Activated CD4-positive, alpha-beta T cell treated with anti-CD3 and anti-CD28 coated beads, Interleukin-2, Interleukin-4, amounts not matched to agents 100 ng/mL and 50 ng/mL, durations not matched to agents 16 hours and 8 hours (primary cell): ENCODE measurements at regions not wholly inside any gene's neighbourhood (a gene's known extent, or its start where the extent isn't known, plus 50 kb on each side); places are given as distances from the start of the nearest gene placed in this dataset.
A peak's percentile ranks its signal among the peaks of the same experiment; 100 is the strongest.
"Not testable (repeated sequence)": the region's sequence is repeated elsewhere in the genome, so short reads cannot be mapped to it uniquely, and the experiment has no call there.

Experiments
- DNase-seq: peaks from one replicate; pipeline ENCODE4 v3.0.0-alpha.2; 2020; ENCODE audit warnings: low spot score

DNA sequence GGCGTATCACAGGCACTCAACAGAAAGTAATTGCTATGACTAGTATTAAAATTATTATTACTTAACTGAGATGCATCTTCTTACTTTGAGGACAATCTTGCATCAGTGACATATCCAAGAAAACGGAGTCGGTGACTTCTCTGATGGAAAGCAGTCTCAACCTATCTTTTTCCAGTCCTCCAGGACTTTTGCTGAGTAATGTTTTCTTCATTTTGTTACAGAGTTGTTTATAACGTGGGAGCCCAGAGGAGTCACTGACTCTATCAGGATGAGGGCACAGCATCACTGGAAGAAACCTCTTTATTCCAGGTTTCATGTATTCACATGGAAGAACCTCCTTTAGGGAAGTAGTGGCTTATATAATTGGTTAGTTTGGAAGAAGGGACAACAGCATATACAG, 51.5 kb upstream of the MELK start:
- no peak for DNase-seq

DNA sequence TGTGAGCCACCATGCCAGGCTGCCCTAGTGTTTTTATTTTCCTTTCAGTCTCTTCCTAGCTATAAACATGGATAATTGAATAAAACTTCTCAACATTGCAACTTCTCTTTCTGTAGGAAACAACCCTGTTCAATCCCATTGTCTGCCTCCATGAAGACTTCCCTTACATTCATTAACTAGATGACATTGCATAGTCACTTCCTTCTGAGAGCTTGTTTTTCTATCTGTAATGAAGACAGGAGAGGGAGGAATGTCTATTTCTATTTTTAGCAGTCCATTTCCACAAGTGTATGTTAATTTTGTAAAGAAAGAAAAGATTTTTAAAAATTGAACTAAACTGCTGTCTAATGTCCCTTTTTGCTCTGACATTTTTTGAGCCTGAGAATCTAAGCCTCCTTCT, 55.6 kb upstream of the MELK start:
- no peak for DNase-seq

DNA sequence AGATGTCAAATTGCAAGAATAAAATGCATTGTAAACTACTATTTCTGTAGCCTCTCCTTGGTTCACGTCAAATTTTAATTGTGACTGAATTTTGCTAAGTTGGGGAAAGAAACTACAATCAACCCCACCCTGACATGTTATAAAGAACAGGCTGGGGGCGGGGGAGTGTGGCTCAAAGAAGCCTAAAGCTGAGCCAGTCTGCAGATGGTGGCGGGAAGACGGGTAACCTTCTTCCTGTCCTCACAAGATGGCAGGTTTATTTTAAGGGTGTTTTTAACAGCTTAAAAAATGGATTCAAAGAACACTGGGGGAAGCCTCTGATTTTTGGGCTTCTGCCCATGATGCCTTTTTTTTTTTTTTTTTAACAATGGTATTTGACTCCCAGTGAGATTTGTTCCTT, 68.5 kb upstream of the MELK start:
- no peak for DNase-seq

DNA sequence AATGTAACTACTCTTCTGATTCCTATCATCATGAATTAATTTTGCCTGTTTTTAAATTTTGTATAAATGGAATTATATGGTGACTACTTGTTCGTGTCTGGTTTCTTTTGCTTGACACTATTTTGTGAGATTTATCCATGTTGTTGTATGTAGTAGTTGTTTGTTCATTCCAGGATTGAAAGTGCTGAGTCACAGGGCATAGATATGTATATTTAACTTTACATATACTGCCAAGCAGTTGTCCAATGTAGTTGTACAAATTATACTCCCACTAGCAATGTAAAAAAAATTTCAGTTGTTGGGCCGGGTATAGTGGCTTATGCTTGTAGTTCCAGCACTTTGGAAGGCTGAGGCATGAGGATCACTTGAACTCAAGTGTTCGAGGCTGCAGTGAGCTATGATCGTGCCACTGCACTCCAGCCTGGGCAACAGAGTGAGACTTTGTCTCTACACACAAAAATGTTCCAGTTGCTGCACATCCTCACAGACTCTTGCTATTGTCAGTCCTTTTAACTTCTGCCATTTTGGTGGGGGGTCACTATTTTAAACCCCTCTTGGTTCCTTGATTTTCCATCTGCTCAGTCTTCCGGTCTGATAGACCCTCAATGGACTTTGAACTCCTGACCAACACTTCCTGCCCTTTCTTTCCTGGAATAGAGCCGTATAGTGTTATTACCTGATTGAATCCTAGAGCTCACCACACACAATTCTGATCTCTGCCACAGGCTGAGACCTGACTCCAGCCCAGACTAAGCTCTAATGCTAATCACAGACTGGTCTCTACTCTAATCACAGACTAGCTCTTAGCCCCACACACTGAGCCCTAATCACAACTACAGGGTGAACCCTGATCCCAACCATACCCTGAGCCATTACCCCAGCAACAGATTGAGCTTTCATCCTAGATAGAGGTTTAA, 69.3 kb upstream of the MELK start:
- peak; percentile 10 for DNase-seq

DNA sequence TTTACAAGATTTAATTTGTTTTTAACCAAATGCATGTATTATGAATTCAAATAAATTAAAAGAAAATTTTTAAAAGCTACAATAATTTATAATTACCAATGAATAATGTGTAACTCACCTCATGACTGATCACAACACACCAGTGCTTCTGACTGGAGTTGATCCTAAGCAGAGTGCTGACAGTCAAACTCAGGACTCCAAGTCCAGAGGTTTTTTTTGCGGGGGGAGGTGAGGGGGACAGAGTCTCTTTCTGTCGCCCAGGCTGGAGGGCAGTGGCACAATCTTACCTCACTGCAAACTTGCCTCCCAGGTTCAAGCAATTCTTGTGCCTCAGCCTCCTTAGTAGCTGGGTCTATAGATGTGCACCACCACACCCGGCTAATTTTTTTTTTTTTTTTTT, 71.0 kb upstream of the MELK start:
- DNase-seq: no peak

DNA sequence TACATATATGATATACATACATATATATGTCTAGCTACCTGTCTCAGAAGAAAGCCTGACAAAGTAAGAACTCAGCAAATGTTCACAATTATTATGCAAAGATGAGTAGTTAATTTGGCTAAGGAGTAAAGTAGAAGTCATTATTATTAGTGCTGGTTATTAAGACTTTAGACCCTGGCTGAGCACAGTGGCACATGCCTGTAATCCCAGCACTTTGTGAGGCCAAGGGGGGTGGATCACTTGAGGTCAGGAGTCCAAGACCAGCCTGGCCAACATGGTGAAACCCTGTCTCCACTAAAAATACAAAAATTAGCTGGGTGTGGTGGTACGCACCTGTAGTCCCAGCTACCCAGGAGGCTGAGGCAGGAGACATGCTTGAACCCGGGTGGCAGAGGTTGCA, 71.8 kb upstream of the MELK start:
- DNase-seq: not testable (repeated sequence)

DNA sequence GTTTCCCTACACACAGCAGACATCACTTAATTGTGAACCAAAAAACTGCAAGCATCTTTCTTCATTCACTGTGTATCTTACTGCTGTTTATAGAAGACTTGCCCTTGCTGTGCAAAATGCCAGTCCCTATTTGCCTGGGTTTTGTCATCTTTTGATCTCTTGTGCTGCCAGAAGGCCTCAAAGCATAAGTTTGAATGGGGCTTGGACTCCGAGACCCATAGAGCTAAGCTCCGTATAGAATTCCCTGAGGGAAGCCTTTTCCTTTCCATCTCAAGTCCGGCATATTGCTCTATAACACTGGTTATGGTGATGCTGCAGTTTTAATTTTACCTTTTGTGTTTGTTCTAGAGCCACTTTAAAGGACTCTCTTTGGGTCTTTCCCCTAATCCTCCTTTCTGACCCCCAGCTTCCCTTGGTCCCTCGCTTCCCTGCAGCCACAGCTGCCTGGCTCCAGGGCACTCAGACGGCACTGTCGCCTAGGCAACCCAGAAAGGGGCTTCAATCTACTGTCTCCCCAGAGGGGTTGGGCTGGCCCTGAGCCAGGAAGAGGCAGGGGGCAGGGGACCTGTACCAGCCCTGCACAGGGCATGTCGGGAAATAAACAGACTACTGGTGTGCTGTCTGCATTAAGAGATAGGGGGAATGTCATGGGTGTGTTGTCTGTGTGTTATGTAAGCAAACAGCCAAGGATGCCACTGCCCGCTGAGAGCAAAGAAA, 73.4 kb upstream of the MELK start:
- no peak for DNase-seq

DNA sequence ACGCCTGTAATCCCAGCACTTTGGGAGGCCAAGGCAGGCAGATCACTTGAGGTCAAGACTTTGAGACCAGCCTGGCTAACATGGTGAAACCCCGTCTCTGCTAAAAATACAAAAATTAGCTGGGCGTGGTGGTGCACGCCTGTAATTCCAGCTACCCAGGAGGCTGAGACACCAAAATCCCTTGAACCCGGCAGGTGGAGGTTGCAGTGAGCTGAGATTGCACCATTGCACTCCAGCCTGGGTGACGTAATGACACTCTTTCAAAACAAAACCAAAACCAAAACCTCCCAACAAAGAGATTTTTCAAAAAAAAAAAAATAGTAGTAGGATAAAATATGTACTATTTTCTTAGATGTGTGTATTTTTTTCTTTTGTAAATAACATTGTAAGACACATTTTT, 79.1 kb upstream of the MELK start:
- peak; percentile 54 for DNase-seq

DNA sequence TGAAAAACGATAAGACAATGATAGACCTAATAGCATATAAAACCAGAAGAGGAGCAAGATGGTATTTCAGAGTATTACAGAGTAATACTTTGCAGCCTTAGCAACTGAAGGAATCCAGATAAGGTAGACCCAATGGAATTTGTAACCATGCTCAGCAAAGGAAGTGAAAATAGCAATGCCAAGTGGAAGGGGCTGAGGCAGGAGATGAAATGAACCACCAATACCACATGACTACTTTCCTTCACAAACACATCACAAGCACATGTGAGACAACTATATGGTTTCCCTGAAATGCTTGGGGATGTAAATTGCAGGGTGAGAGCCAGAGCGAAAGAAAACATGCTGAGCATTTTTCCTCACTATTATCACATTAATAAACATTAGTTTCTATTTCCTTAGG, 79.8 kb upstream of the MELK start:
- DNase-seq: peak; percentile 22

DNA sequence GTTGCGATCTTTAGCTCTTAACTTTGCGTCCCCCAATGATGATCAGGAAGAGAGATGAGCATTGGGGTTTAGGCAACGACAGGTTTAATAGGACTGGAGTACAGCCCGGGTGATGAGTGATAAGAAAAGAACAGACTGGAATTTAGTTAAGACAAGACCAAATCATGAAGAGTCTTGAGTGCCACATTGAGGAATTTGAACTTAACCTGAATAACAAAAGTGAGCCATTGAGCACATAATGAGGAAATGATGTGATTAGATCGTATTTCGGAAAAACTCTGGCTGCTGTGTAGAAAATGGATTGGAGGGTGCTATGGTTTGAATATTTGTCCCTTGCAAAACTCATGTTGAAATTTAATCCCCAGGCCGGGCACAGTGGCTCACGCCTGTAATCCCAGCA, 83.2 kb upstream of the MELK start:
- no peak for DNase-seq

DNA sequence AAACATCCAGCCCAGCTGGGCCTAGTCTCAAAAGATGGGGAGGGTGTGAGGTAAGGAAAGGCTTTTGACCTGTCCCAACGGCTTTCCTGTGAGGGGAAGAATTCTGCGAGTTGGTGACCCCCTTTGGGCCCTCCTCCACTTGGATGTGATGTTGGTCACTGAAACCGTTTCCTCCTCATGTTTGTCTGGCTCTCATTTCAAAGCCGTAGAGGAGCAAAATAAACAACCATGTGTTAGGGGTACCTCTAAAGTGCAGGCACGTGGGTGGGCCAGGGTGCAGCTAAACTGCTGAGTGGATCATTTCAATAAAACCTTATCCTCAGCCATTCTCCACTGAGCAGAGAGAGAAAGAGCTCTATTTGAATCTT, 84.3 kb upstream of the MELK start:
- DNase-seq: no peak

DNA sequence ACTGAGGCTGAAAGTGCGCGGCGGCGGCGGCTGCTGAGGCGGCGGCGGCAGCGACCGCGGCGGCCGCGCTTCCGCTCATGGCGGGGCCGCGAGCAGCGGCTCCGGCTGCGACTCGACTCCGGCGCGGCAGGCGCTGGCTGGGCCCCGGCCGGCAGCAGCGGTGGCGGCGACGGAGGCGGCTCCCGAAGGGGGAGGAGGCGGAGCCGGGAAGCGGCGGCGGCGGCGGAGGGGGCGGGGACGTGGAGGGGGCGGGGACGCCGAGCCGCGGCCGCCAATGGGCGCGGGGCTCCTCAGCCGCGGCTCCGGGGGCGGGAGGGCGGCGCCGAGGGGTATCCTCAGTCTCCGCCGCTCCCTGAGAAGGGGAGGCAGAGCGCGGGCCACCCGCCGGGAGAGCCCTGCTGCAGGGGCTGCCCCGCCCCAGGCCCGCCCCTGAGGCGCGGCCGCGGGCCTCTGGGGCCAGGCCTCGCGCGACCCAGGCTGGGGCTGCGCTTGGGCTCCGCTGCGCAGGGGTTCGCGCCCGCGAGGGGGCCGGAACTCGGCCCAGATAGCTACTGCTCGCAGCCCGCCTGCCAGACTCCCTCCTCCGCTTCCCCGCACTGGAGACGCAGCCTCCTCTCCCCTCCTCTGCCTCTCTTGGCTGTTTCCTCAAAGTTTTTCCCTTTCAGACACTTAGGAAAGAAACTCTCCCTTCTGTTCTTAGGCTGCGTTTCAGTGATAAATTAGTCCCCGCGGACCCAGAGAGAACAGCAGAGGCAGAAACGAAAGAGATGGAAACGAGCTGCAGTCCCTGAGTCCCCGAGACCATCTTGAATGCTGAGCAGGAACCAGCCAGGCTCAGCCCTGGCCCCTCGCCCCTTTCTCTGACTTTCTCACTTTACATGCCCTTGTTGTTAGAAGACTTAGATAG, 85.0 kb upstream of the MELK start:
- peak; percentile 89 for DNase-seq

DNA sequence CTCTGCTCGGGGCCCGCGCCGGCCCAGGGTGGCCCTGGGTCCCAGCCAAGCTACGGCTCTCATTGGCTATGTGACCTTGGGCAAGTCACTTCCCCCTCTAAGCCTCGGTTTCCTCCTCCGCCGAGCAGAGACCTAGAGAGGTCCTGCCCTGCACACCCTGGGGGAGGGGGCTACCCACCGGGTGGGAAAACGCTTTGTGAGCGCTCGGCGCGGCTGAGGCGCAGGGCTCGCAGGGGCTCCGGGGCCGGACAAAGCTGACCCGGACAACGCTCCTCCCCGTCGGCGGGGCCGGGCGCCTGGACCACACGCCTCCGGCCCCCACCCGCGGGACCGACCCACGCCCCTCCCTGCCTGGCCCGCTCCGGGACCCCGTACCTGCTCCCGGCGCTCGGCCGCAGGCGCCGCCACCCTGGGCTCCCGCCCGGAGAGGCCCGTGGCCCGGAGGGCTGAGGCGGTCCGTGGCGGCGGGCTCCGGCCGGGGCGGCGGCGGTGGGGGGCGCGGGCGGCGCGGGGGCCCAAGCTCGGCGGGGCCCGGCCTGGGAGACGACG, 85.7 kb upstream of the MELK start:
- DNase-seq: peak; percentile 72

DNA sequence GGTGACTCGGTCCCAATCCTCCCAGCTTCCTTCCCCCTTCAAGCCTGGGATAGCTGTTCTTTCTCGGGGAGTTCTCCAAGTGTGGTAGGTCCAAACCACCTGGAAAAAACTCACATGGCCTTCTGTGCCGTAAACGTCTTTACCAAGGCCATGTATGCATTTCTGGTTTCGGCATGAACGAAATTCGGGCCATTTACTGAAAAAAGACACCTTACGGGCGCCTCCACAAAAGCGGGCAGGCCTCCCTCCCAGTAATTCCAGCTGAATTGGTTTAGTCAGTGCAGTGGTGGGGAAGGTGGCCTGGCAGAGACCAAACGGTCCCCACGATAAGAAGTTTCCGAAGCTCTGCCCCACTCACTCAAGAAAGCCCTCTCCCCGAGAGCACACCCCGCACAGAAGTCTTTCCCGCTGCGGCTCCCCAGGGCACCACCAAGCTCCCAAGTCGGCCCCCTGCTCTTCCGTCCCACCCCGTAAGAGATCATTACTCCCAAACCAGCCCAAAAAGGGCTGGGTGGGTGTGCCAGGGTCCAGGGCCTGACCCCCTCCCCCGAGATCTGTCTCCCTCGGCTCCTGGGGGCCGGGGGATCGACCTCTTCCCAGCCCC, 86.3 kb upstream of the MELK start:
- peak; percentile 11 for DNase-seq

DNA sequence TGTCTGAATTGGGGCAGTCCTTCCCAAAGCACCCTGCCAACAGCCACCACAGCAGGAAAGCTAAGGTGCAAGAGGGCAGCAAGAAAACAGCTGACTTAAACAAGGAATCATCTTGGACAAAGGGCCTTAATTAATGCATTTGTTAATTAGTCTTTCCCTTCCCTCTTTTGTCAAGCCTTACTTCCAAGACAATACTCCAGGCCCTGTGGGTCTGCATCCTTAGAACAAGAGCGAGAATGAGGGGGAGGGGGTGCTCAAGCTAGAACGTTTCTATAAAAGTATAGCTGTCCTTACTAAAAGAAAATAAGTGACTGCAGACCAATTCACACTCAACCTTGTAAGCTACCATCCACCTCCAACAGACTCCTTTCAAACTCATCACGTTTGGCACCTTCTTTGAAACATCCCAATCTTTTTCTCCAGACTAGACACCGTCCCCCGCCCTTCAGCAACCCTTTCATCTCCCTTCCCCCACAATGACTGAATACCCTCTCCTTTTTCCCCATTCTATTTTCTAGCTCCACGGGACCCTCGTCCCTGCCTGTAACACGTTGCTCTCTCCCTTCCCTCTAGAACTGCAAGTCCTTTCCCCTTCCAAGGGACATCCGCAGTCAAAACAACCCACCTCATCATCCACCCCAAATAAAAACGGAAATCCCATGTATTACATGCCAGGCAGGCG, 85.7 kb upstream of the RNF38 start:
- DNase-seq: no peak

DNA sequence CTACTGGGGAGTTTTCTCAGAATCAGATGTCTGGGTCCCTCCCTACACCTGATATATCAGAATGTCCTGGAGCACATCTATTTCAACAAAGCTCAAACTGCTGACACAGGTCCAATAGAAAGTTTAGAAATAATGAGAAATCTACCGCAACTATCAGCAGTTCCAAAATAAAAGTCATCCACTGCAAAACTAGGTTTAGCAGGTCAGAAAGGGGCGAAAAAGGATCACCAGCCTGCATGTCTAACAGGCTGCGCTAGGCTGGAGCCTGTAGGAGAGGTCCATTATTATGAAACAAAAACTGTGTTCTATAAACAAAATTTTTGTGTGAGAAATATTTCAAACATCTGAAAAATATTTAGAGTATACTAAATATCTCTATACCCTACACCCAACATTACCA, 84.1 kb upstream of the RNF38 start:
- DNase-seq: no peak

DNA sequence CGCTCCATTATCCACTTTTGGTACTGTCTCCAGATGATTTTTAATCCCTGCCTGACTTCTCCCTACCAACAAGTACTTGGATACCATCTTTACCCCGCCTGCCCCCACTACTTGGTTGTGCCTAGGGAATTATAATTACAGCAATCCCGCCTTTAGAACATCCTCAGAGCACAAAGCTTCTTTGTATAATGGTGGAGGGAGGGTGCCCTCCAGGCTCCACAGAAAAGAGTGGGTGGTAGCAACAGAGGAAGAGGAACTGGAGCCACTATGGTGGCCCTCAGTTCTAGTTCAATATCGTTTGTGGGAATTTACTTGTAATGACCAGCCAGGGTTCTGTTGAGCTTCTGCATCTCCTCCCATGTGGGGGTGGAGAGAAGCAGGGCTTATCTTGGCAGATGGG, 79.0 kb upstream of the RNF38 start:
- no peak for DNase-seq

DNA sequence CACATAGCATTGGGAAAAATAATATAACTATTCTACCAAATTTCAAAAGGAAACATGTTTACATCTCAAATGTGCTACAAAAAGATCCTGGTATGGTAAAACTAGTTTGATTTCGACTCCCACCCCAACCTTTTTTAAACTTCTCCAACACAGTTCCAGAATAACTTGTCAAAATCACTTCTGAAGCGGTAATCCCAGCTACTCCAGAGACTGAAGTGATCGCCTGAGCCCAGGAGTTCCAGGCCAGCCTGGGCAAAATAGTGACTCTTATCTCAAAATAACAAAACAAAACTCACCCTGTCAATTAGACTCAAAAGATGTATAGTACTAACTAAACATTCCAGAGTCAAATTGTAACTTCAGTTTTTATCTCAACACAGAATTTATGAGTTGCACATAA, 71.3 kb upstream of the RNF38 start:
- no peak for DNase-seq

DNA sequence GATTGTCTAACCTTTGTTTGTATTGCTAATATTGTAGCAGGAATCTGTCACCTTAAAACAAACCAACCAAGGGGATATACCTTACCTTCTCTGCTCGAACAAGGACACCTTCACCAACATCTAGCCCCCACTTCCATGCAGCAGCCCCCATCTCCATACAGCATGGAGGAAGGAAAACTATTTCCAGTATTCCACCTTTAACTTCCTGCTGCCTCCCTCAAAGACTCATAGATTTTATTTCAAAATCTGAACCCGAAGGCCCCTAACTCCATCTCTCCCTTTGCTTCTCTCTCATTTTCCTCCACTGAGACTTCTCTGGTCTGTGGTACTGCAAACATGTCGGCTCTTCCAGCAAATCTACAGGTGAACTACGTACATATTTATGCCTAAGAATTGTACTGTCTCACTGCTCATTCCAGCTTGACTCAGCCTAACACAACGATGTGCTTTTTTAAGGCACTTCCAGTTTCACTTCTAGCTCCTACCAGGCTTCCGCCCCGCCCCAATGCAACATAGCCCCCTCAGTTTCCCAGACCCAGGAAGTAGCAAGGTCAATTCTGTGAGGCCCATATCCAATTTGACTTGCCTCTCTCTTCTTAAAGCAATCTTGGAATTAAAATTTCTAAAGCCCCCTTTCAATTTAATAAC, 70.7 kb upstream of the RNF38 start:
- DNase-seq: peak; percentile 77

DNA sequence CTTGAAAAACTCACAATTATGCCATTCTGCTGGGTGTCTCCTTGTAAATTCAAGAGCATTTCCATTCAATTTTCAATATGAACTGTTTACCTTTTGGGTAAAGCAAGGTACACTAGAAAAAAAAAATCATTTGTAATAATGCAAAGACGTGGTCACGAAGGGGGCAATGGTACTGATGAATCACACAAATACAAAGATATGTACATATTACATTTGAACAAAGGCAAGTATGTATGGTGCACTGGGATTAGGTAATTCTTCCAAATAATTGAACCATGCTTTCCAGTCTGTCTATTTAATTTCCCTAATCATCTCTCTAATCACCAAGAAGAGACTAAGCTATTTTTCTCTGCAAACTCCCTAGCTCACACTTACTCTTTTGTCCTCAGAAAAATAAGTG, 63.4 kb upstream of the RNF38 start:
- no peak for DNase-seq

DNA sequence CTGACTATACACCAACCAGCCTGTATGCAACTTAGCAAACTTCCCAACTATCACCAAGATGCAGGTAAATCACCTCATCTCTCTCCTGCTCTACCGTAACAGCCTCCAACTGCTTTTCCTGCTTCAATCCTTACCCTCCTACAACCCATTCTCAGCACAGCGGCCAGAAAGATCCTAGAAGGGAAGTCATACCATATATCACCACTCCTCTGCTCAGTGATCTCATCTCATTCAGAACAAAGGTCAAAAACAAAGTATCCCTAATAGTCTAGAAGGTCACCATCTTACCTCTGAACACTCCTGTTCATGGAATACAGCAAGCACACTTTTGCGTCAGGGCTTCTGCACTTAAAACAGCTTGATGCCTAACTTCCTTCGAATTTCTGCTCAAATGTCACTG, 62.2 kb upstream of the RNF38 start:
- DNase-seq: no peak
